Stimulated activated CD8-positive, alpha-beta memory T cell treated with anti-CD3 and anti-CD28 coated beads, Interleukin-7, amount 100 ng/mL, for 4 hours (primary cell): ENCODE measurements at regions not wholly inside any gene's neighbourhood (a gene's known extent, or its start where the extent isn't known, plus 50 kb on each side); places are given as distances from the start of the nearest gene placed in this dataset.
"Not testable (repeated sequence)": the region's sequence is repeated elsewhere in the genome, so short reads cannot be mapped to it uniquely, and the experiment has no call there.

Experiments used
- DNase-seq, 2 donors: peaks; one replicate each; pipeline ENCODE4 v3.0.0-alpha.2; 2020; ENCODE audit warnings: low read depth in 2 of 2

DNA sequence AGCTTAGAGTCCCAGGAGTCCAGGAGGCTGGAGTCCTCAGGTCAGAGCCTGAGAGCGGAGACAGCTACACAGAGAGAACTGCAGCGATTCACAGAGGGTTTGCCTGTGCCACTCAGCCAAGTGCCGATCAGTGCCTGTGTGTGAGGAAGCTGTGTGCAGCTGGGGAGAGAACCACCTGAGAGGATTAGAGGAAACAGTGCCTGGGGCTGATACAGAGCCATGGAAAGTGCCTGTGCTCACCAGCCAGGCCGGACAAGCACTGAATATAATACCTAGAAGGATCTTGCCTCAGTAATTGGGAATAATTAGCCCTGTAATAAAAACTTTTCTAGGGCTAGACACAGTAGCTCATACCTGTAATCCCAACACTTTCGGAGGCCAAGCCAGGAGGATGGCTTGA lies 134.7 kb downstream of the ARHGAP11B start:
- not testable (repeated sequence) for DNase-seq

DNA sequence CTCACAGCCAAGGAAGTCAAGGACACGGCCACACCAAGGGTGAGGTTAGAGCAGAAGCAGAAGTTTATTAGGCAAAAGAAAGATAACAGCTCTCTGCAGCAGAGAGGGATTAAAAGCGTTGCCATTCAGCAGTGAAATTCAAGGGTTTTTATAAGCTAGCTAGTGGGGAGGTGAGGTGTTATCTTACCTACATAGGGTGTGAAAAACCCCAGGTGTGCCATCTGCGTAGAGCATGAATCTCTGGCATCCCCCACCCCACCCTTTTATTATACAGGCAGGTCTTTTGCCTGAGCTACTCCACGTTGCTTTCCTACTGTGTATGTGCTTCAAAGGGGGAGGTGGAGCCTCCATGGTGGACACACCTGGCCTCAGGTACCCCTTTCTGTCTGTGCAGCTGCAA lies 135.4 kb downstream of the ARHGAP11B start:
- not testable (repeated sequence) for DNase-seq

DNA sequence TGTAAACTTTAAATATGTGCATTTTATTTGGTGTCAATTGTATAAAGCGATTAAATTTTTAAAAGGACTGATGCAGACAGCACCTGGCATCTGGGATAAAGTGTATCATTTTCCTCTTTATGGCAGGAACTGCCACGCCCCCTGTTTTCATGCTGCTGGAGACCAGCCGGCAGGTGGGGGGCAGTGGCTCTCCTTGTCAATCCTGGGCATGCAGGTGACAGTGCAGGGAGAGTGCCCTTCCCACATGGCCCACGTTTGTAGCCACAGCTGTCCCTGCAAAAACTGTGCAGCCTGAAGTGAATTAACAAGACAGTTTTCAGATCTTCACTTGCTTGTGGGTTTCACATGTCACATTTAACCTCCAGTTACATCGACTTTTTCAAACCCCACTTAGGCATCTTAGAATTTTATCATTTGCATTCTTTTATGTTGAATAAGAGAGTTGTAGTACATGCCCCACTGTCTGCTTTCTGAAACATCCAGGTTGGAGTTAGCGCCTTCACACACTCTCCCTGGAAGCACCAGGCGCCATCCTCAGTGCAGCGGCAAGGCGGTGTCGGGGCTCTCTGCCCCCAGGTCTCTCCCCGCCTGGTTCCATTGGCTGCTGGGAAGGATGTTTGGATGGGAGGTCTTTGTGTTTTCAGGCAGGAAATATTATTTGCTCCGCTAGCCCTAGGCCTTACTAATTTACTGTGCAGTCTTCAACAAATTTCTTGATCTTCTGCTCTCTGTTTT lies 134.2 kb upstream of the FAN1 start:
- DNase-seq, result not testable (repeated sequence)

- no peak for DNase-seq
Measured at GRCh38 chr15:30770759-30771158, 133.0 kb upstream of the FAN1 start.

GRCh38 chr15:30783019-30783418 lies 120.7 kb upstream of the FAN1 start:
- DNase-seq, result no peak

DNA sequence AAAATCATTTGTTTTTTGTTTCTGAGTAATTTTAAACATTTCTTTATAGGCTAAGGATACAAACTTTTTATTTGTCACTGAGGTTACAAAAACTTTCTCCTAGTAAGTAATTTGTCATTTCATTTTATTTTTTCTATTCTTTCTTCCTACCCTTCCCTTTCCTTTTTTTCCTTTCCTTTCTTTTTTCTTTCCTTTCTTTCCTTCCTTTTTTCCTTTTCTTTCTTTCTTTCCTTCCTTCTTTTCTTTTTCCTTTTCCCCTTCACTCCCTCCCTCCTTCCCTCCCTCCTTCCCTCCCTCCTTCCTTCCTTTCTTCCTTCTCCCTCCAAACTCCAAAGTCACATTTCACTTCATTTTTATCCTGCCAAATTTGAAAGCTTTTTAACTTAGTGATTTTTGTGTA lies 115.1 kb upstream of the FAN1 start:
- no peak for DNase-seq

DNA sequence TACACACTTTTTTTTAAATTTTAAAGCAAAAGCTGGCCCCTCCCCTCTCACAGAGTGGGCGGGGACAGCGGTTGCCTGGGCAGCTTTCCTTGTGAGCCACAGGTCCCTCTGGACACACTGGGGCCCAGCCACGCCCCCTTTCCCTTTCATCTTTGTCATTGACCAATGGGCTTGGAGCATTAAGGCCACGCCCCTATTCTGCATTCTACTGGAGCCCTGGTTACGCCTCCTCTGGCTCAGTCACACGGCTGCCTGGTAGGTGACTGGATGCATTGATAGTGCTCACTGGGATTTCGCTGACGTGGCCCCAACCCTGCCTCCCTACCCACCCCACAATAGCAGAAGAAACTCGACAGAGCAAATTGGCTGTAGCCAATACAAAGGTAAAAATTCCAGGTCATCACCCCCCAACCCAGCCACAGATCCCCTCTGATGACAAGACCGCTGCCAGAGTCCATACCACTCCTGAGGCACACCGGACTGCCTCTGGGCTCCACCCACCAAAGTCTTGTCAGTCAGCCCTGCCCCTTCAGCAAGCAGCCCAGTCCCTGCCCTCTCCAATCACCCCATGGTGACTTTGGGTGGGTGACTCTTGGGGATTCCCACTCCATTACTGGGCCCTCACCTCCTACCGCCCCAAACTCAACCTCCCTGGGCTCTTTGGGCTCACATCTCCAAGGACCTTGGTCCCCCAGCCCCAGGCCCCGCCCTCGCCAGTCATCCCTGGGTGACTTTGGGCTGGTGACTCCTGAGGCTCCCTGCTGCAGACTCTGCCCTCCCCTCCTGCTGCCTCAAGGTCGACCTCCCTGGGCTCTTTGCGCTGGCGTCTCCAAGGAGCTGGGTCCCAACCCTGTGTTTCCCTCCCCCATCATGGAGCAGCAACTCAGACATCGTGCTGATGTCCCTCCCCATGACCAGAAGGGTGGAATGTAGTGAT lies 112.2 kb upstream of the FAN1 start:
- DNase-seq, result no peak

DNA sequence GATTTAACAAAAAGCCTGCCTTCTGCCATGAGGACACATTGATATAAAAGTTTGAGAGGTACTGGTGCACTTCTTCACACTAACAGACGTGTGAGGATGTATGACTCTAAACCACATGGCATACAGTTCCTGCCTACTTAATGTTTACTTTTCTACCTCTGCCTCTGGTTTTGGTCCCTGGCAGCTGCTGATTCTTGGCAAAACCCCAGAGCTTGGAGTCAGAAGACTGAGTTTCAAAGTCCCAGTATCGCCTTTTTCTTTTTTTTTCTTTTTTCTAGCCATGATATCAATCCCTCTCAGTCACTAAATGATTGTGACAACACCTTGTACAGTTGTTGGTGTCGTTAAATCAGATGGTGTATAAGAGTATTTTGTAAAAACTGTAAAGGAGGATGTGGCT lies 110.9 kb upstream of the FAN1 start:
- not testable (repeated sequence) for DNase-seq

GRCh38 chr15:30794388-30794787 lies 109.3 kb upstream of the FAN1 start:
- no peak for DNase-seq

DNA sequence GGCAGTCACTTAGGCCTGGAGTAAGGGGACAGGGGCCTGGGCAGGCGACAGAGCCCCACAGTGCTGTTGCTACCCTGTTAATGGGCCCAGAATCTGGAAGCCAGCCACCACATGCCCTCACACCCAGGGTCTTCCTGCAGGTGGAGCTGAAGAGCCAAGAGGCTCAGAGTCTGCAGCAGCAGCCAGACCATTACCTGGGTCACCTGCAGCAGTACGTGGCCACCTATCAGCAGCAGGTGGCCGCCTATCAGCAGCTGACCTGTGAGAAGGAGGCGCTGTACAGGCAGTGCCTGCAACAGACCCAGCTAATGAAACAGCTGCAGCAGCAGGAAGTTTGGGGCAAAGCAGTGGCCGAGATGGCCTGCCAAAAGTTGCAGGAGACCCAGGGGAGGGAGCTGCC lies 104.2 kb upstream of the FAN1 start:
- not testable (repeated sequence) for DNase-seq

DNA sequence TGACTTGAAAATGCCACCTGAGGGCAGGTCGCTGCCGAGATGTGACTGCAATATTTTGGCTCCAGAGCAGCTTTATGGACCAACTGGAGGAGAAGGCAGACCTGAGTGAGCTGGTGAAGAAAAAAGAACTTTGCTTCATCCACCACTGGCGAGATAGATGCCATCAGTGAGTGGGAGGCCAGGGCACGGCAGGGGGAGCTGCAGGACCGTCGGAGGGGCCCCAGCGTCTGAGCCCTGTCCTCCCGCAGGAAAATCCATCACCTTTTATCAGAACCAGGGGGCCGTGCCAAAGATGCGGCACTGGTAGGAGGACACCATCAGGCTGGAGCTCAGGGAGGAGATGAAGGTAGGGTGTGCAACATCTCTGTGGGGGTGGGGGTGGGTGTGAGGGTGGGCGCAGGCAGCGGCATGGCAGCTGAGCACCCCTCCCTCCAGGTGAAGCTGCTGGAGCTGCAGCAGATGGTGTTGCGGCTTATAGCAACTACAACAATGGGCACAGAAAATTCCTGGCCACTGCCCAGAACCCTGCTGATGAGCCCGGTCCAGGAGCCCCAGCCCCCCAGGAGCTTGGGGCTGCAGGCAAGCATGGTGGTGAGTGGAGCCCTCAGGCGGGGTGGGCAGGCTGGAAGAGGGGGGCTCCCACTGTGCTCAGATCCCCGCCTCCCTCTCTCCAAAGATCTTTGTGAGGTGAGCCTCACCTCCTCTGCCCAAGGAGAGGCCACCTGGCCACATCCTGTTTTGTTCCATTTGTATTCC lies 102.4 kb upstream of the FAN1 start:
- DNase-seq, result not testable (repeated sequence)

- DNase-seq, result not testable (repeated sequence)
Measured at GRCh38 chr15:30802001-30802400, 101.7 kb upstream of the FAN1 start.

DNA sequence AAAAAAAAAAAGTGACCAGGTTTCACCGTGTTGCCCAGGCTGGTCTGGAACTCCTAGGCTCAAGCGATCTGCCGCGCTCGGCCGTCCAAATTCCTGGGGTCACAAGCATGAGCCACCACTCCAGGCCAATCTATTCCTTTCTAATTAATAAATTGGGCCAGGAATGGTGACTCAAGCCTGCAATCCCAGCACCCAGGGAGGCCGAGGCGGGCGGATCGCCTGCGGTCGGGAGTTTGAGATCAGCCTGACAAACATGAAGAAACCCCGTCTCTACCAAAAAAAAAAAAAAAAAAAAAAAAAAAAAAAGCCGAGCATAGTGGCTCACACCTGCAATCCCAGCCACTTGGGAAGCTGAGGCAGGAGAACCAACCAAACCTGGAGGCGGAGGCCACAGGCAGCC lies 100.0 kb upstream of the FAN1 start:
- not testable (repeated sequence) for DNase-seq

DNA sequence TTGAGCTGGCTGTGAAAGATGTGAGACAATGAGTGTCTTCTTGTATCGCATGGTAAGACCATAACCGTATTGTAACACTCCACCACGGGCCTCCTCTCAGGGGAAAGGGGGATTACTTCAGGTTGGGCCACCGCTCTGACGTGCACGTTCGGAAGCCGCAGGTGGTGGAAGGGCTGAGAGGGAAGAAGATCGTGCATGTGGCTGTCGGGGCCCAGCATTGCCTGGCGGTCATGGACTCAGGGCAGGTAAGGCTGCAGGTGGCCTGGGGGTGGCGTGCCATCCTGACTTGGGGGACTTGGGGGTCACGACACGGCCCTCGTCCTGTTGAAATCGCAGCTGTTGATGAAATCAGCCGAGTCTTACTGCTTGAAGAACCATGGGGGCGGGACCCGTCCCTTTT lies 87.3 kb upstream of the FAN1 start:
- DNase-seq, result no peak

DNA sequence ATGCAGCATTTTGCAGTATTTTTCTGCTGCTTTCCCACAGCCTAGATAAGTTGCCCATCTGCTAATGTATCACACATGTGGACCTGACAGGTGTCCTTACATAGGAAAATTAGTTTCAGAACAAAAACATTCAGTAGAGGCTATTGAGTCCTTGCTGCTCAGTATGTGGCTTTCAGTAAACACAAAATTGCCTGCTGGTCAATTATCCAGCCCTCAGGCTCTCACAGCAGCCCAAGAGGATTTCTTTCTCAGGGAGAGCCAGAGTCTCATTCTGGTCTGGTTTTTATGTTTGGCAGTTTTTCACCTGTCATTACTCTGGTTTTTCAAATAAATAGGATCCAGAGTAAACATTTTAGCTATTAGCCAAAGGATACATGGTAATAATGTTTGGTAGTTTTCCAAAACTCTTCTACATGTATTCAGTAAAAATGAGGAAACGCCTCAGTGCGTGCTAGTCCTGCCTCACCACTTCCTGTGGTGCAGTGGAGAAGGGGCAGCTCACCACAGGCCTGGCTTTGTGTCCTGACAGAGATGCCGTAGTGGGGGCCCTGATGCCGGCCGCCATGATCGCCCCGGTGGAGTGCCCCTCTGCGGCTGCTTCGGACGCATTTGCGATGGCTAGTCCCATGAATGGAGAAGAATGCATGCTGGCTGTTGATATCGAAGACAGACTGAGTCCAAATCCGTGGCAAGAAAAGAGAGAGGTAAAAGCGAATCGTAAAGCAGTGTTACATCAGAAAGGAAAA lies 80.5 kb upstream of the FAN1 start:
- peak in 1 of 2 donors; percentile 43 for DNase-seq

- no peak for DNase-seq
Measured at GRCh38 chr15:30824518-30825195, 79.1 kb upstream of the FAN1 start.

GRCh38 chr15:30827625-30828303 lies 76.0 kb upstream of the FAN1 start:
- no peak for DNase-seq

DNA sequence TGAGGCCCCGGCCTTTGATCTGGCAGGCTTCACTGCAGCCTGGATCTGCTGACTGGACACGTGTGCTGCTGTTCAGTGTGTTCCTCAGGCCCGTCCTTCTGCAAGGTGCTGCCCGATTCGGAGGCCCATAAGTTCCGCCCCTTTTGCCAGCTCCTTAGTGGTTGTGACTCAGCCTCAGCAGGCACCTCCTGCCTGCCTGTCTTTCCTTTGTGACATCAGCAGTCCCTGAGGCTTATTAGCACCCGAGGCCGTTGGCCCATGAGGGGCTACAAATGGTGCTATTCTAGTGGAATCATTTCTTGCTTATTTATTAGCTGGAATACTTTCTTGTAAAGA lies 75.4 kb upstream of the FAN1 start:
- not testable (repeated sequence) for DNase-seq

DNA sequence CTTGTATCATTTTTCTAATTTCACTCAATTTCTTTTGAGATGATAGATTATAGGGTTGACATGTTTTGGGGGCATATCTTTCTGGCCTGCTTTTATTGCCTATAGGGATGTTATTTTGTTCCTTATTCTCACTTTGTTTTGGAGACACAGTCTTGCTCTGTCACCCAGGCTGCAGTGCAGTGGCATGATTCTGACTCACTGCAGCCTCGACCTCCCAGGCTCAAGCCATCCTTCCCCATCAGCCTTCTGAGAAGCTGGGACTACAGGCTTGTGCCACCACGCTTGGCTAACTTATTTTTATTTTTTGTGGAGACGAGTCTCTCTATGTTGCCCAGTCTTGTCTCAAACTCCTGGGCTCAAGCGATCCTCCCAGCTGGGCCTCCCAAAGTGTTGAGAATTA lies 72.8 kb upstream of the FAN1 start:
- DNase-seq, result no peak

DNA sequence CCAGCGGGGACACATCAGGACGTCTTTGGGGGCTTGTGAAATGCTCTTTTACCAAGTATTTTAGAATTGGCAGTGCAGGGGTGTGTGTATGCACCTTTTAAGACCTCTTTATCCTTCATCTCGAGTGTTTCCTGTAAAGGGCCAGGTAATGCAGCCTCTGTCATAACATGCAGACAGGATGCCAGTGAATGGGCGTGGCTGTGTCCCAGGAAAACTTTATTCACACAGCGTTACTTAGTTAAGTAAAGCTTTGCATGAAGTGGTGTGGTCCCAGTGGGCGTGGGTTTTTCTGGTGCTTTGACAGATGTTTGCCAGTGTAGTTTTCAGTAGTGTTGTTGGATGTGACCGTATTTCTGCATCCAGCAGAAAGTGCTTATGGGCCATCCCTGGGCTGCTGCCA lies 70.3 kb upstream of the FAN1 start:
- DNase-seq, result peak in 1 of 2 donors; percentile 32
